GM23338 (cell line): ENCODE measurements at regions not wholly inside any gene's neighbourhood (a gene's known extent, or its start where the extent isn't known, plus 50 kb on each side); places are given as distances from the start of the nearest gene placed in this dataset.

Experiments
- ATAC-seq: fragments of 200-7000 bp; cut with Tn5 transposase; 3 replicates; pipeline ENCODE4 v1.9.1; 2020
- DNase-seq: peaks from one replicate; pipeline ENCODE4 v3.0.0-alpha.2; 2015; ENCODE audit warnings: low spot score
- H2AFZ ChIP-seq: fragments of 200-600 bp; sonication (generic); 2 replicates; pipeline ENCODE4 v1.8.0; 2016; ENCODE audit warnings: antibody characterized with exemption, mild to moderate bottlenecking, moderate library complexity
- H3F3A ChIP-seq: fragments of 200-600 bp; sonication (generic); replicated peaks from 2 replicates; pipeline ENCODE4 v1.8.0; 2017; ENCODE audit warnings: antibody characterized with exemption, mixed run types, low read depth
- H3K27ac ChIP-seq: fragments of 200-600 bp; sonication (generic); 2 replicates; pipeline ENCODE4 v1.6.1; 2016; ENCODE audit warnings: low read depth
- H3K27me3 ChIP-seq: fragments of 200-600 bp; sonication (generic); 2 replicates; pipeline ENCODE4 v1.8.0; 2016; ENCODE audit warnings: mild to moderate bottlenecking, mixed run types, moderate library complexity; ENCODE audit not compliant: insufficient read depth
- H3K36me3 ChIP-seq: fragments of 200-600 bp; sonication (generic); 2 replicates; pipeline ENCODE4 v1.8.0; 2016; ENCODE audit warnings: mild to moderate bottlenecking; ENCODE audit not compliant: insufficient read depth
- H3K4me1 ChIP-seq: fragments of 200-600 bp; sonication (generic); 2 replicates; pipeline ENCODE4 v1.8.0; 2016; ENCODE audit warnings: mild to moderate bottlenecking, moderate library complexity; ENCODE audit not compliant: insufficient read depth
- H3K4me2 ChIP-seq: fragments of 200-600 bp; sonication (generic); 2 replicates; pipeline ENCODE4 v1.7.1; 2017; ENCODE audit warnings: mixed run types
- H3K4me3 ChIP-seq: fragments of 200-600 bp; sonication (generic); 2 replicates; pipeline ENCODE4 v1.6.1; 2016; ENCODE audit warnings: mixed run types
- H3K79me2 ChIP-seq: fragments of 200-600 bp; sonication (generic); replicated peaks from 2 replicates; pipeline ENCODE4 v1.8.0; 2017; ENCODE audit warnings: mild to moderate bottlenecking; ENCODE audit not compliant: insufficient read depth
- H3K9me2 ChIP-seq: fragments of 200-600 bp; sonication (generic); 2 replicates; pipeline ENCODE4 v1.8.0; 2017; ENCODE audit not compliant: insufficient read depth
- H4K20me1 ChIP-seq: fragments of 200-600 bp; sonication (generic); replicated peaks from 2 replicates; pipeline ENCODE4 v1.8.0; 2017; ENCODE audit warnings: mild to moderate bottlenecking; ENCODE audit not compliant: insufficient read depth
- H3K27ac Mint-ChIP-seq: 2 replicates; pipeline ENCODE4 v1.8.0; 2020; ENCODE audit warnings: inconsistent platforms, mild to moderate bottlenecking, moderate library complexity, mixed read lengths
- H3K27me3 Mint-ChIP-seq: 3 replicates; pipeline ENCODE4 v1.8.0; 2022; ENCODE audit warnings: low read depth, mild to moderate bottlenecking, moderate library complexity, mixed read lengths, inconsistent platforms; ENCODE audit not compliant: insufficient read depth, poor library complexity
- H3K36me3 Mint-ChIP-seq: 3 replicates; pipeline ENCODE4 v1.8.0; 2021; ENCODE audit warnings: low read depth, mild to moderate bottlenecking, inconsistent platforms, moderate library complexity, mixed read lengths
- H3K4me1 Mint-ChIP-seq: 3 replicates; pipeline ENCODE4 v1.8.0; 2020; ENCODE audit warnings: mild to moderate bottlenecking, inconsistent platforms, mixed read lengths
- H3K4me3 Mint-ChIP-seq: 3 replicates; pipeline ENCODE4 v1.8.0; 2021; ENCODE audit warnings: moderate library complexity, mild to moderate bottlenecking, inconsistent platforms, mixed read lengths
- H3K9me3 Mint-ChIP-seq: 3 replicates; pipeline ENCODE4 v1.8.0; 2020; ENCODE audit warnings: moderate library complexity, mild to moderate bottlenecking, inconsistent platforms, mixed read lengths
- CREB1 ChIP-seq: fragments of 250-450 bp; sonication (Bioruptor Pico); IDR thresholded peaks from 2 replicates; pipeline ENCODE4 v1.5.0; 2020; ENCODE audit warnings: low read depth, mild to moderate bottlenecking, moderate library complexity
- EZH2 ChIP-seq: fragments of 200-600 bp; sonication (generic); IDR thresholded peaks from one replicate; pipeline ENCODE4 v1.8.0; 2017; ENCODE audit warnings: antibody characterized with exemption, mild to moderate bottlenecking, low read depth; ENCODE audit not compliant: unreplicated experiment
- EZH2phosphoT487 ChIP-seq: fragments of 200-600 bp; sonication (generic); IDR thresholded peaks from one replicate; pipeline ENCODE4 v1.8.1; 2018; ENCODE audit warnings: antibody characterized with exemption; ENCODE audit not compliant: unreplicated experiment
- JUNB ChIP-seq: IDR thresholded peaks from one replicate; pipeline ENCODE4 v1.6.1; 2016; ENCODE audit warnings: antibody characterized with exemption; ENCODE audit not compliant: unreplicated experiment
- NANOG ChIP-seq: IDR thresholded peaks from 2 replicates; pipeline ENCODE4 v1.6.1; 2016; ENCODE audit warnings: antibody characterized with exemption, borderline replicate concordance
- POLR2AphosphoS5 ChIP-seq: IDR thresholded peaks from 2 replicates; pipeline ENCODE4 v1.6.1; 2016; ENCODE audit warnings: antibody characterized with exemption, low read depth
- REST ChIP-seq: IDR thresholded peaks from one replicate; pipeline ENCODE4 v1.6.1; 2018; ENCODE audit warnings: antibody characterized with exemption; ENCODE audit not compliant: unreplicated experiment
- STAT1 ChIP-seq: IDR thresholded peaks from one replicate; pipeline ENCODE4 v1.6.1; 2016; ENCODE audit warnings: antibody characterized with exemption; ENCODE audit not compliant: unreplicated experiment
- ZNF114 ChIP-seq: fragments of 250-450 bp; sonication (Bioruptor Pico); IDR thresholded peaks from 2 replicates; pipeline ENCODE4 v1.5.0; 2020; ENCODE audit warnings: mild to moderate bottlenecking, moderate library complexity
- ZNF331 ChIP-seq: fragments of 250-450 bp; sonication (Bioruptor Pico); IDR thresholded peaks from 2 replicates; pipeline ENCODE4 v1.5.0; 2020; ENCODE audit warnings: low read depth, mild to moderate bottlenecking, moderate library complexity
- ZNF462 ChIP-seq: fragments of 250-450 bp; sonication (Bioruptor Pico); IDR thresholded peaks from 2 replicates; pipeline ENCODE4 v1.5.0; 2020; ENCODE audit warnings: mild to moderate bottlenecking, moderate library complexity
- TF ChIP-seq, protein P1 (sequence below), 2 experiments: fragments of 200-600 bp in 1 of 2; sonication (generic) in 1 of 2; conservative IDR thresholded peaks; 2 replicates each; pipeline versions ENCODE4 v1.5.1 to v1.6.1; 2016 to 2017; ENCODE audit warnings: antibody characterized with exemption in 2 of 2, low read depth in 2 of 2, mild to moderate bottlenecking in 2 of 2, moderate library complexity in 1 of 2
- TF ChIP-seq, protein P2 (sequence below): IDR thresholded peaks from 2 replicates; pipeline ENCODE4 v1.6.1; 2016; ENCODE audit warnings: antibody characterized with exemption

GRCh38 chr7:52938455-52939133 is 96.8 kb upstream of the POM121L12 start:
- no peaks in the 10 kb centered on the region for H3K27me3 ChIP-seq
- Mint-ChIP-seq H3K36me3 (no peaks in the 10 kb centered on the region), H3K4me3 (no peak overlapping the region), H3K27me3 (no peaks in the 10 kb centered on the region), H3K4me1 (no peaks in the 10 kb centered on the region), H3K27ac (no peak overlapping the region), H3K9me3 (peaks cover 2% of the 10 kb centered on the region; the same call in 1 of the 3 replicates)
- no peaks in the 10 kb centered on the region for H4K20me1 ChIP-seq
- peaks cover 5% of the 10 kb centered on the region; the same call in 1 of the 2 replicates for H3K9me2 ChIP-seq
- TF ChIP-seq STAT1 (no peak), POLR2AphosphoS5 (no peak), EZH2 (no peak), ZNF114 (CRISPR knock-in tag) (no peak), NANOG (no peak), CREB1 (CRISPR knock-in tag) (no peak), ZNF462 (CRISPR knock-in tag) (no peak), ZNF331 (CRISPR knock-in tag) (no peak), REST (no peak), EZH2phosphoT487 (no peak), JUNB (no peak)
- TF ChIP-seq, protein P1, sequence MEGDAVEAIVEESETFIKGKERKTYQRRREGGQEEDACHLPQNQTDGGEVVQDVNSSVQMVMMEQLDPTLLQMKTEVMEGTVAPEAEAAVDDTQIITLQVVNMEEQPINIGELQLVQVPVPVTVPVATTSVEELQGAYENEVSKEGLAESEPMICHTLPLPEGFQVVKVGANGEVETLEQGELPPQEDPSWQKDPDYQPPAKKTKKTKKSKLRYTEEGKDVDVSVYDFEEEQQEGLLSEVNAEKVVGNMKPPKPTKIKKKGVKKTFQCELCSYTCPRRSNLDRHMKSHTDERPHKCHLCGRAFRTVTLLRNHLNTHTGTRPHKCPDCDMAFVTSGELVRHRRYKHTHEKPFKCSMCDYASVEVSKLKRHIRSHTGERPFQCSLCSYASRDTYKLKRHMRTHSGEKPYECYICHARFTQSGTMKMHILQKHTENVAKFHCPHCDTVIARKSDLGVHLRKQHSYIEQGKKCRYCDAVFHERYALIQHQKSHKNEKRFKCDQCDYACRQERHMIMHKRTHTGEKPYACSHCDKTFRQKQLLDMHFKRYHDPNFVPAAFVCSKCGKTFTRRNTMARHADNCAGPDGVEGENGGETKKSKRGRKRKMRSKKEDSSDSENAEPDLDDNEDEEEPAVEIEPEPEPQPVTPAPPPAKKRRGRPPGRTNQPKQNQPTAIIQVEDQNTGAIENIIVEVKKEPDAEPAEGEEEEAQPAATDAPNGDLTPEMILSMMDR (conservative IDR thresholded peaks at IDR 0.05; ENCODE audit: low read depth in 2 of 2), result no peak
- TF ChIP-seq, protein P2, sequence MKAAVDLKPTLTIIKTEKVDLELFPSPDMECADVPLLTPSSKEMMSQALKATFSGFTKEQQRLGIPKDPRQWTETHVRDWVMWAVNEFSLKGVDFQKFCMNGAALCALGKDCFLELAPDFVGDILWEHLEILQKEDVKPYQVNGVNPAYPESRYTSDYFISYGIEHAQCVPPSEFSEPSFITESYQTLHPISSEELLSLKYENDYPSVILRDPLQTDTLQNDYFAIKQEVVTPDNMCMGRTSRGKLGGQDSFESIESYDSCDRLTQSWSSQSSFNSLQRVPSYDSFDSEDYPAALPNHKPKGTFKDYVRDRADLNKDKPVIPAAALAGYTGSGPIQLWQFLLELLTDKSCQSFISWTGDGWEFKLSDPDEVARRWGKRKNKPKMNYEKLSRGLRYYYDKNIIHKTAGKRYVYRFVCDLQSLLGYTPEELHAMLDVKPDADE, result no peak
- no peak for DNase-seq
- H3F3A ChIP-seq, result no peaks in the 10 kb centered on the region
- no peak for ATAC-seq
- H3K4me2 ChIP-seq, result no peak overlapping the region
- H3K4me3 ChIP-seq, result no peak overlapping the region
- no peak overlapping the region for H3K27ac ChIP-seq
- H3K79me2 ChIP-seq, result no peaks in the 10 kb centered on the region
- 0 out of 2 replicates have a peak, but pooled peaks cover 5% of the 10 kb centered on the region for H3K4me1 ChIP-seq
- no peaks in the 10 kb centered on the region for H3K36me3 ChIP-seq
- no peak overlapping the region for H2AFZ ChIP-seq
